Activated T-cell treated with anti-CD3 and anti-CD28 coated beads, Interleukin-2, amount 50 U/mL, for 24 hours (primary cell): ENCODE measurements at regions not wholly inside any gene's neighbourhood (a gene's known extent, or its start where the extent isn't known, plus 50 kb on each side); places are given as distances from the start of the nearest gene placed in this dataset.

ENCODE experiments used
- DNase-seq: peaks from one replicate; pipeline ENCODE4 v3.0.0-alpha.2; 2020
- H3K27ac Mint-ChIP-seq: 2 replicates; pipeline ENCODE4 v1.8.0; 2020; ENCODE audit warnings: mild to moderate bottlenecking, mixed read lengths
- H3K27me3 Mint-ChIP-seq: 2 replicates; pipeline ENCODE4 v1.8.0; 2020; ENCODE audit warnings: mixed read lengths
- H3K36me3 Mint-ChIP-seq: 2 replicates; pipeline ENCODE4 v1.8.0; 2020; ENCODE audit warnings: low read depth, mixed read lengths
- H3K4me1 Mint-ChIP-seq: 2 replicates; pipeline ENCODE4 v1.8.0; 2020; ENCODE audit warnings: low read depth, mixed read lengths
- H3K4me3 Mint-ChIP-seq: 2 replicates; pipeline ENCODE4 v1.8.0; 2020; ENCODE audit warnings: mild to moderate bottlenecking, moderate library complexity, mixed read lengths
- H3K9me3 Mint-ChIP-seq: 2 replicates; pipeline ENCODE4 v1.8.0; 2020; ENCODE audit warnings: mixed read lengths

DNA sequence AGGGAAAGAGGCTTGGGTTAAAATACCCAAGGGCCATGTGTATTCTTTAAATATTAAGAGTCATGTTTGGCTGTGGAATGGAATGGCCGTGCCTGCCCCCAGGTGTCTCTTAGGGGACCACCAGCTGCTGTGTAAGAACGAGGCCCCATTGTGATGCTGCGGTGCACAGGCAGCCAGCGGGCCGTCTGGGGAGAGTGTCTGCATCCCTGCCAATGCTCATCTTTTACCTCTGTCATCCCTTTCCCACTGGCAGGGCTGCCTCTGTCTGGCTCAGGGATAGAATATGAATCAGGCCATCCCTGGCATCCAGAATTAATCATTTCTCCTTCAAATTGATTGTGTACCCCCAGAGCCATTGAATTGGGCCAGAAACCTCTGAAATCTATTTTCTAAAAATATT, 137.8 kb upstream of the GALNT17 start:
- H3K36me3 Mint-ChIP-seq: no peaks in the 10 kb centered on the region
- no peak overlapping the region for H3K4me3 Mint-ChIP-seq
- peaks cover 17% of the 10 kb centered on the region for H3K9me3 Mint-ChIP-seq
- no peak overlapping the region for H3K27ac Mint-ChIP-seq
- DNase-seq: no peak
- no peaks in the 10 kb centered on the region for H3K27me3 Mint-ChIP-seq
- H3K4me1 Mint-ChIP-seq: no peaks in the 10 kb centered on the region

DNA sequence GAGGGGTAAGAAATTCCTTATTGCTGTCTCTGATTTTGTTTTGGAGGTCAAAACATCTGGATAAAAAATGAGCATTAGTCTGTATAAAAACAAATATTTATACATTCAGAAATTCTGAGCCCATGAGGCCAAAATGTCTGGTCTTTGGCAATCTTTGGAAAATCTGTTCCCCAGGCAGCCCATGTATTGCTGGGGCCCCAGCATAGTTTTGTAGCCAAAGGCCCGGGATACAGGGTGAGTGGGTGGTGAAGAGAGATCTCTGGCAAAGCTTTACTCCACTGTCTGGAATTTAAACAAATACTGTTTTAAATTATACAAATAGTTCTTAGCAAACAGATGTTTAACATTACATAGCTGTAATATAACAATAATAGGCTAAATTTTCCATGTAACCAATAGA, 134.7 kb upstream of the GALNT17 start:
- Mint-ChIP-seq H3K36me3 (no peaks in the 10 kb centered on the region), H3K27ac (no peak overlapping the region), H3K4me1 (no peaks in the 10 kb centered on the region), H3K4me3 (no peak overlapping the region), H3K27me3 (no peaks in the 10 kb centered on the region), H3K9me3 (peaks cover 8% of the 10 kb centered on the region)
- no peak for DNase-seq

DNA sequence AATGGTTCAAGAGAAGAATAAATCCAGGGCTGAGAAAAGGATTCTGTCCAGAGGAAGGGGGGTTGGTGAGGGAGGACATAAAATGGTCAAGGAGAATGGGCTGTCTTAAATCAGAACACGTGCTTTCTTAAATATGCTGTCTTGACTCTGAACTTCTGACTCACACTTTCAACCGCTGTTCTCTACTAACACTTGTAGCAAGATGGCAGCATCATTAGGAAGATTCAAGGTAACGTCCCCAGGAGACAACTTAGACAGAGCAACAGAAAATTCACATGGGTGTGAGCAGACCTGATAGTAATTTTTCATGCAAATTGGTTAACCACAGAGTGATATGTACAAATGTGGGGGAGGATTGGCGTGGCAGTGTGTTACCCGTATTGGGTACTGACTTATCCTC, 126.8 kb upstream of the GALNT17 start:
- Mint-ChIP-seq H3K27ac (no peak overlapping the region), H3K36me3 (no peaks in the 10 kb centered on the region), H3K4me1 (no peaks in the 10 kb centered on the region), H3K4me3 (no peak overlapping the region), H3K9me3 (peaks cover 12% of the 10 kb centered on the region), H3K27me3 (peaks cover 4% of the 10 kb centered on the region)
- DNase-seq: no peak

DNA sequence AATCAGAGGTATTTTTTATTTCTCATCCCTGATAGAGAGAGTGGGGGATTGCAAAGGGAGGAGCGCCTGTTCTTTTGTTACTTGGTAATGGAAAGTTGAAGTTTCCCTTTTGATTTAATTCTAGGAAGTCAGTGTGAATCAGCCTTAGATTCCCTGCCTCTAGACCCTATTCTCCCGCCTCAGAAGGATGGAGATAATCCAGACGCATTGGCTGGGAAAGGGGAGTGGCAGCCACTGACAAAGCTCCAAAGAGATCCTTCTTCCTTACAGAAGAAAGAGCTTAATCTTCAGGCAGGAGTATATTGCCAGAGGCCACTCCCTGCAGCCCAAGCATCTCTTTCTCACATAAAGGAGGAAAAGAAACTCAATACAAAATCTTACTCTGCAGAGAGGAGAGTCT, 122.3 kb upstream of the GALNT17 start:
- no peaks in the 10 kb centered on the region for H3K36me3 Mint-ChIP-seq
- H3K4me3 Mint-ChIP-seq: no peak overlapping the region
- H3K4me1 Mint-ChIP-seq: no peaks in the 10 kb centered on the region
- H3K27me3 Mint-ChIP-seq: peaks cover 4% of the 10 kb centered on the region
- DNase-seq: no peak
- peaks cover 10% of the 10 kb centered on the region for H3K9me3 Mint-ChIP-seq
- no peak overlapping the region for H3K27ac Mint-ChIP-seq

DNA sequence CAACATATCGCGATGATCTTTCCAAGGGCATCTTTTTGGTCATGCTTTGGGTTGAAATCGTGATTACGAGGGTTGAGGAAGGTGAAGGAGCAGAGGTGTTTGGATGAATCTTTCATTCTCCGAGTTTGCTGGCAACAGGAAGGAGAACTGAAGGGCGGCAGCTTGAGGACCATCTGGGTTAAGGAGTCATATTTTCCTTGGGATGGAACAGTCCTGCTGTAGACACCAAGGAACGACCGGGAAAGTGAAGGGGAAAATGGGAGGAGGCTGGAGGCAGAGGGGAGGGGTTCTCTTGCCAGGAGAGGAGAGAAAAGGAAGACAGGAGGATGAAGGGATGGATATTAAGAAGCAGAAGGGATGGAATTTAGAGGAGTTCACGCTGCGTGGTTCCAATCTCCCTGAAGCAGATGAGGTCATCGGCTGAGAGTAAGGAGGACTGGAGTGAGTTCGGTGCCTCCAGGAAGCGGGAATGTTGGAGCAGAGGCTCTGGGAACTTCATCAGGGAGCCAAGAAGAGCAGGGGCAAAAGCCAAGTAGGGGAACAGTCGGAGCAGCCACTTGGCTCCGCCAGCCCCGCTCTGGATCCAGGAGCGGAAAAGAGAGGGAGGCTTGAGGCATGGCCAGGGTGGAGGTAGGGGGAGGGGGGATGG, 116.6 kb upstream of the GALNT17 start:
- H3K36me3 Mint-ChIP-seq: no peaks in the 10 kb centered on the region
- no peak overlapping the region for H3K4me3 Mint-ChIP-seq
- no peak overlapping the region for H3K27ac Mint-ChIP-seq
- H3K4me1 Mint-ChIP-seq: no peaks in the 10 kb centered on the region
- DNase-seq: no peak
- H3K27me3 Mint-ChIP-seq: no peaks in the 10 kb centered on the region
- peaks cover 10% of the 10 kb centered on the region for H3K9me3 Mint-ChIP-seq

DNA sequence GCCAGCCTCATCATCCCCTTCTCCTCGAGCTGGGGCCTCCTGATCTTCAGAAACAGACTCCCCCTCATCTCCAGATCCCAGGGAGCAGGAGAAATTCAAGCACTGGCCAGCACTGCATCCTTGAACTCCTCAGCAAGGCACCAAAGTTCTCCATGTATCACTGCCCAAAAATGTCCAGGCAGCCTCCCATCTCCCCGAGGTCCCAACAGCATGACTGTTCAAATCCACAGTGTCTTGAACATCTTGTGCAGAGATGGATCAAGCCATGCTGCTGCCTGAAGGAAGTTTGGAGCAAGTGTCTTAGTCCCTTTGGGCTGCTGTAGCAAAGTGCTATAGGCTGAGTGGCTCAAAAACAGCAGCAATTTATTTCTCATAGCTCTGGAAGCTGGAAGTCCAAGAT, 115.5 kb upstream of the GALNT17 start:
- Mint-ChIP-seq H3K36me3 (no peaks in the 10 kb centered on the region), H3K27ac (no peak overlapping the region), H3K4me3 (no peak overlapping the region), H3K27me3 (no peaks in the 10 kb centered on the region), H3K9me3 (peaks cover 9% of the 10 kb centered on the region), H3K4me1 (no peaks in the 10 kb centered on the region)
- no peak for DNase-seq

DNA sequence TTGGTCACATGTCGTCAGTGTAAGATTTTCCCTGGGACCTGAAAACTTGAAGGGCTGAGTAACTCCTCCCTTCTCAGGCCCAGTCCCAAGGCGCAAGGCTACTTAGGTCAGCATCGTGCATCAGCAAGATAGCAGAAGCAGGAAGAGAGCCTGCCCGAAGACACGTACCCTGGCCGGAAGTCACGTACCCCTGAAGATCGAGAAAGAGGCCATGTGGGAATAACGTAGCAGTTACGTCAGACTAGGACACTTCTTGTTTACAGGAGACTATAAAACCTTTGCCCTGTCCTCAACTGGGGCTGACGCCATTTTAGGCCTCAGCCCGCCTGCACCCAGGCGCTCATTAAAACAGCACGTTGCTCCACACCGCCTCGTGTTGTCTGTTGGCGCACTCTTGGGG, 114.3 kb upstream of the GALNT17 start:
- Mint-ChIP-seq H3K9me3 (peaks cover 9% of the 10 kb centered on the region), H3K4me3 (no peak overlapping the region), H3K4me1 (no peaks in the 10 kb centered on the region), H3K27ac (no peak overlapping the region), H3K27me3 (no peaks in the 10 kb centered on the region), H3K36me3 (no peaks in the 10 kb centered on the region)
- no peak for DNase-seq

DNA sequence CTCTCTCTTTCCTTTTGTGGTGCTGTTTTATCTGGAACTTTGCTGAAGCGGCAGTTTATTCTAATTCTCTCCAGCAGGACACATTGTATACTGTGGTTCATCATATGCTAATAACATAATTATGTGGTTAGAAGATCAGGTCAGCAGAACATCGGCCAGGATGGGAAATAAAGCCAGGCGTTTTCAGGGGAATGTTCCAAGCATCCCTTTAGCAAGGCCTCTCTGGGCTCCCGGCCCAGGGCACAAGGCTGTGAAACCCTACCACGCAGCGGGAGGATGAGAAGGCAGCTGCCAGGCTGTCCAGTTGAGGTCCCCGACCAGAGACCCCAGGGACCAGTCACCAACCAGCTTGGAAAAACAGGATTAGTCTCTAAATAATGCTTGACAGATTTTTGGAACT, 112.2 kb upstream of the GALNT17 start:
- no peaks in the 10 kb centered on the region for H3K27me3 Mint-ChIP-seq
- H3K9me3 Mint-ChIP-seq: peaks cover 14% of the 10 kb centered on the region
- H3K4me3 Mint-ChIP-seq: no peak overlapping the region
- no peaks in the 10 kb centered on the region for H3K4me1 Mint-ChIP-seq
- H3K27ac Mint-ChIP-seq: no peak overlapping the region
- DNase-seq: no peak
- no peaks in the 10 kb centered on the region for H3K36me3 Mint-ChIP-seq

DNA sequence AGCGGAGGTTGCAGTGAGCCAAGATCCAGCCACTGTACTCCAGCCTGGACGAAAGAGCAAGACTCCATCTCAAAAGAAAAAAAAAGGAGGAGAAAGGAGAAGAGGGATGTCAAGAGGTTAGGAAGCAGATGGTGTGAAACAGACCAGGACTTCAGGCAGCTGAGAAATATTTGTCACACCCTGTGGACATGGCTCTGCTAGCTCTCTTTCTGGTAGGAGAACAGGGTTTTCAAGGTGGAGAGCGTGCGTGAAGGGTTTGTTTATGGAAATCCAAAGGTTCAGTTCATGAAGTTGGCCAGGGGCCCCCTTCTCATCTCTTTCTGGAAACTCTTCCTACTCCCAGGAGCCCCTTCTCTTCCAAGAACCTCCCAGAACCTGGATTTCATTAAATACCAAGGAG, 110.8 kb upstream of the GALNT17 start:
- H3K4me3 Mint-ChIP-seq: no peak overlapping the region
- no peaks in the 10 kb centered on the region for H3K27me3 Mint-ChIP-seq
- no peaks in the 10 kb centered on the region for H3K36me3 Mint-ChIP-seq
- DNase-seq: no peak
- no peak overlapping the region for H3K27ac Mint-ChIP-seq
- no peaks in the 10 kb centered on the region for H3K4me1 Mint-ChIP-seq
- peaks cover 14% of the 10 kb centered on the region for H3K9me3 Mint-ChIP-seq

DNA sequence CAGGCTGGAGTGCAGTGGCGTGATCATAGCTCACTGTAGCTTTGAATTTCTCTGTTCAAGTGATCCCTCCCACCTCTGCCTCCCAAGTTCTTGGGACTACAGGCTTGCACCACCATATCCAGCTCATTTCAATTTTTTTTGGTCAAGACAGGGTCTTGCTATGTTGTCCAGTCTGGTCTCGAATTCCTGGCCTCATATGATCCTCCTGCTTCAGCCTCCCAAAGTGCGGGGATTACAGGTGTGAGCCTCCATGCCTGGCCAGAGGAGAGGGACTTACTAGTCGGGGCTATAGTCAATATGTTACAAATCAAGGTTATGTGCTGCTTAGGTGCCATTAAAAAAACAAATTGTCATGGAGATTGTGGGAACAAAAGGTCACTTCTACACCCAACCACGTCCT, 105.3 kb upstream of the GALNT17 start:
- no peak for DNase-seq
- Mint-ChIP-seq H3K27me3 (no peaks in the 10 kb centered on the region), H3K27ac (no peak overlapping the region), H3K9me3 (peaks cover 11% of the 10 kb centered on the region), H3K36me3 (no peaks in the 10 kb centered on the region), H3K4me1 (no peaks in the 10 kb centered on the region), H3K4me3 (no peak overlapping the region)

DNA sequence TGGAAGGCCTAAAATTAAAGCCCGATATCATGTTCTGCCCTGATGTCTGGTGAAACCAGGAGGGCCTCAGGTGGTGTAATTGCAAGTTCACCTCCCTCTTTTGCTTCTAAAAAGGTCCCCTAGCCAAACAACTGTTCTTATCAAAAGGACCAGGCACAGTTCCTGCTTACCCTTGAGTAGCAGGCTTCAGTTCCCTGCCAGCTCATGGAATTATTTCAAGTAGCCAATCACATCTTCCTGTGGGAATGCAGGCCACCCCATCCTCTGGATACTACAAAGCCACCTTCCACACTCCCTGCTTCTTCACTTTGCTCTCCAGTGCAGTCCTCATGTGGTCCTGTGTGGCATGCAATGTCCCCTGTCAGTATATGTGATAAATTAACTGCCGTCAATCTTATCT, 97.7 kb upstream of the GALNT17 start:
- H3K4me3 Mint-ChIP-seq: no peak overlapping the region
- DNase-seq: no peak
- H3K9me3 Mint-ChIP-seq: peaks cover 10% of the 10 kb centered on the region
- no peaks in the 10 kb centered on the region for H3K4me1 Mint-ChIP-seq
- no peaks in the 10 kb centered on the region for H3K36me3 Mint-ChIP-seq
- no peak overlapping the region for H3K27ac Mint-ChIP-seq
- no peaks in the 10 kb centered on the region for H3K27me3 Mint-ChIP-seq

DNA sequence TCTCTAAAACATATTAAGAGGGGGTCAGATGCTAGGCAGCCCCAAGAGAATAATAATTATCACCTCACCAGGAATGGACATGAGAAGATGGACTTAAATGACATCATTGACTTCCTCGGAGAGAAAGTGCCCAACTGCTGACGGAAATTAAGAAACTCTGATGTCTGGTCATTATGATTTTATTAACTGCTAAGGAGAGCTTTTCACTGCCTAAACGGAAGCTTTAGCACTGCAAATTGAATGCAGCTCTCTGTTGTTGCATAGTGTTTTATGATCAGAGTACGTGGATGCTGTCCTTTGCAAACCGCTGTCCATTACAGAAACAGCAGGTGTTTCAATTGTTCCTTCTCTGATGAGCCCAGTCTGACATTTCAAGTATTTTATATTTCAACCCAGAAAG, 89.4 kb upstream of the GALNT17 start:
- no peaks in the 10 kb centered on the region for H3K36me3 Mint-ChIP-seq
- no peaks in the 10 kb centered on the region for H3K4me1 Mint-ChIP-seq

DNA sequence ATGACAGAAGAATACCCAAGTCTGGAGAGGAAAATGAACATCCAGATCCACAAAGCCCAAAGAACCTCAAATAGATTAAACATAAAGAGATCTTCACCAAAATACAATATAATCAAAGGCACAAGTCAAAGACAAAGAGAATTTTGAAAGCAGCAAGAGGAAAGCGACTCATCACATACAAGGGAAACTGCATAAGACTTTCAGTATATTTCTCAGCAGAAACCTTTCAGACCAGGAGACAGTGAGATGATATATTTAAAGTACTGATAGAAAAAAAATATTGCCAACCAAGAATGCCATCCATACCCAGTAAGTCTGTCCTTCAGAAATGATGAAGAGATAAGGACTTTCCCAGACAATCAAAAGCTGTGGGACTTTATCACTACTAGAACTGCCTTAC, 81.5 kb upstream of the GALNT17 start:
- Mint-ChIP-seq H3K4me1 (no peaks in the 10 kb centered on the region), H3K36me3 (no peaks in the 10 kb centered on the region), H3K27ac (no peak overlapping the region), H3K9me3 (peaks cover 22% of the 10 kb centered on the region), H3K27me3 (no peaks in the 10 kb centered on the region), H3K4me3 (no peak overlapping the region)
- no peak for DNase-seq

More for the DNA sequence above, 89.4 kb upstream of the GALNT17 start:
- no peak for DNase-seq
- Mint-ChIP-seq H3K4me3 (no peak overlapping the region), H3K9me3 (peaks cover 11% of the 10 kb centered on the region), H3K27ac (no peak overlapping the region), H3K27me3 (no peaks in the 10 kb centered on the region)

DNA sequence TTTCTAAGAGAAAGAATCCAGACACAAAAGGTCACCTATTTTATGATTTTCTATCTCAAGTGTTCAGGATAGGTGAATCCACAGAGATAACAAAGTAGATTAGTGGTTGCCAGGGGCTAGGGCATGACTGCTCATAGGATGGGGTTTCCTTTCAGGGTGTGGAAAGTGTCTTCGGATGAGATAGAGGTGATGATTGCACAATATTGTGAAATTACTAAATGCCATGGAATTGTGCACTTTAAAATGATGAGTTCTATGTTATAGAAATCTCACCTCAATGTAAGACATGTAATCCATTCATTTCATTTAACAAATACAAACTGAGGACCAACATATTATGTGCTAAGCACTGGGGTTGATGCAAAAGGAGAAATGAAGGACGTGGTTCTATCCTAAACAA, 76.4 kb upstream of the GALNT17 start:
- H3K27me3 Mint-ChIP-seq: no peaks in the 10 kb centered on the region
- H3K4me3 Mint-ChIP-seq: no peak overlapping the region
- DNase-seq: no peak
- H3K4me1 Mint-ChIP-seq: no peaks in the 10 kb centered on the region
- no peak overlapping the region for H3K27ac Mint-ChIP-seq
- H3K9me3 Mint-ChIP-seq: peaks cover 16% of the 10 kb centered on the region
- H3K36me3 Mint-ChIP-seq: no peaks in the 10 kb centered on the region

DNA sequence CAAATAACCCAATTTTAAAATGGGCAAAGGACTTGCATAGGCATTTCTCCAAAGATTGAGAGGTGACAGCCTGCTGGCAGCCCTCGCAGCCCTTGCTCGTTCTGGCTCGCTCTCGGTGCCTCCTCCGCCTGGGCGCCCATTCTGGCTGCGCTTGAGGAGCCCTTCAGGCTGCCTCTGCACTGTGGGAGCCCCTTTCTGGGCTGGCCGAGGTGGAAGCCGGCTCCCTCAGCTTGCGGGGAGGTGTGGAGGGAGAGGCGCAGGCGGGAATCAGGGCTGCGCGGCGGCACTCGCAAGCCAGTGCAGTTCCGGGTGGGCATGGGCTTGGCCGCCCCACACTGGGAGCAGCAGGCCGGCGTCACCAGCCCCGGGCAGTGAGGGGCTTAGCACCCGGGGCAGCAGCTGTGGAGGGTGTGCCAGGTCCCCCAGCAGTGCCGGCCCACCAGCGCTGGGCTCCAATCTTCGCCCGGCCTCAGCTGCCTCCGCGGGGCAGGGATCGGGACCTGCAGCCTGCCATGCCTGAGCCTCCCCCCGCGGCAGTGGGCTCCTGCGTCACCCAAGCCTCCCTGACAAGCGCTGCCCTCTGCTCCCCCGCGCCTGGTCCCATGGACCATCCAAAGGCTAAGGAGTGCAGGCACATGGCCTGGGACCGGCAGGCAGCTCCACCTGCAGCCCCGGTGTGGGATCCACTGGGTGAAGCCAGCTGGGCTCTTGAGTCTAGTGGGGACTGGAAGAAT, 54.0 kb upstream of the GALNT17 start:
- H3K36me3 Mint-ChIP-seq: no peaks in the 10 kb centered on the region
- H3K4me3 Mint-ChIP-seq: no peak overlapping the region
- H3K4me1 Mint-ChIP-seq: no peaks in the 10 kb centered on the region
- H3K9me3 Mint-ChIP-seq: peaks cover 27% of the 10 kb centered on the region
- DNase-seq: no peak
- no peaks in the 10 kb centered on the region for H3K27me3 Mint-ChIP-seq
- H3K27ac Mint-ChIP-seq: no peak overlapping the region
